GM23338 (cell line): ENCODE measurements at regions not wholly inside any gene's neighbourhood (a gene's known extent, or its start where the extent isn't known, plus 50 kb on each side); places are given as distances from the start of the nearest gene placed in this dataset.

ENCODE experiments used
- ATAC-seq: fragments of 200-7000 bp; cut with Tn5 transposase; 3 replicates; pipeline ENCODE4 v1.9.1; 2020
- DNase-seq: peaks from one replicate; pipeline ENCODE4 v3.0.0-alpha.2; 2015; ENCODE audit warnings: low spot score
- H2AFZ ChIP-seq: fragments of 200-600 bp; sonication (generic); 2 replicates; pipeline ENCODE4 v1.8.0; 2016; ENCODE audit warnings: antibody characterized with exemption, mild to moderate bottlenecking, moderate library complexity
- H3F3A ChIP-seq: fragments of 200-600 bp; sonication (generic); replicated peaks from 2 replicates; pipeline ENCODE4 v1.8.0; 2017; ENCODE audit warnings: antibody characterized with exemption, mixed run types, low read depth
- H3K27ac ChIP-seq: fragments of 200-600 bp; sonication (generic); 2 replicates; pipeline ENCODE4 v1.6.1; 2016; ENCODE audit warnings: low read depth
- H3K27me3 ChIP-seq: fragments of 200-600 bp; sonication (generic); 2 replicates; pipeline ENCODE4 v1.8.0; 2016; ENCODE audit warnings: mild to moderate bottlenecking, mixed run types, moderate library complexity; ENCODE audit not compliant: insufficient read depth
- H3K36me3 ChIP-seq: fragments of 200-600 bp; sonication (generic); 2 replicates; pipeline ENCODE4 v1.8.0; 2016; ENCODE audit warnings: mild to moderate bottlenecking; ENCODE audit not compliant: insufficient read depth
- H3K4me1 ChIP-seq: fragments of 200-600 bp; sonication (generic); 2 replicates; pipeline ENCODE4 v1.8.0; 2016; ENCODE audit warnings: mild to moderate bottlenecking, moderate library complexity; ENCODE audit not compliant: insufficient read depth
- H3K4me2 ChIP-seq: fragments of 200-600 bp; sonication (generic); 2 replicates; pipeline ENCODE4 v1.7.1; 2017; ENCODE audit warnings: mixed run types
- H3K4me3 ChIP-seq: fragments of 200-600 bp; sonication (generic); 2 replicates; pipeline ENCODE4 v1.6.1; 2016; ENCODE audit warnings: mixed run types
- H3K79me2 ChIP-seq: fragments of 200-600 bp; sonication (generic); replicated peaks from 2 replicates; pipeline ENCODE4 v1.8.0; 2017; ENCODE audit warnings: mild to moderate bottlenecking; ENCODE audit not compliant: insufficient read depth
- H3K9me2 ChIP-seq: fragments of 200-600 bp; sonication (generic); 2 replicates; pipeline ENCODE4 v1.8.0; 2017; ENCODE audit not compliant: insufficient read depth
- H4K20me1 ChIP-seq: fragments of 200-600 bp; sonication (generic); replicated peaks from 2 replicates; pipeline ENCODE4 v1.8.0; 2017; ENCODE audit warnings: mild to moderate bottlenecking; ENCODE audit not compliant: insufficient read depth
- H3K27ac Mint-ChIP-seq: 2 replicates; pipeline ENCODE4 v1.8.0; 2020; ENCODE audit warnings: inconsistent platforms, mild to moderate bottlenecking, moderate library complexity, mixed read lengths
- H3K27me3 Mint-ChIP-seq: 3 replicates; pipeline ENCODE4 v1.8.0; 2022; ENCODE audit warnings: low read depth, mild to moderate bottlenecking, moderate library complexity, mixed read lengths, inconsistent platforms; ENCODE audit not compliant: insufficient read depth, poor library complexity
- H3K36me3 Mint-ChIP-seq: 3 replicates; pipeline ENCODE4 v1.8.0; 2021; ENCODE audit warnings: low read depth, mild to moderate bottlenecking, inconsistent platforms, moderate library complexity, mixed read lengths
- H3K4me1 Mint-ChIP-seq: 3 replicates; pipeline ENCODE4 v1.8.0; 2020; ENCODE audit warnings: mild to moderate bottlenecking, inconsistent platforms, mixed read lengths
- H3K4me3 Mint-ChIP-seq: 3 replicates; pipeline ENCODE4 v1.8.0; 2021; ENCODE audit warnings: moderate library complexity, mild to moderate bottlenecking, inconsistent platforms, mixed read lengths
- H3K9me3 Mint-ChIP-seq: 3 replicates; pipeline ENCODE4 v1.8.0; 2020; ENCODE audit warnings: moderate library complexity, mild to moderate bottlenecking, inconsistent platforms, mixed read lengths
- JUNB ChIP-seq: IDR thresholded peaks from one replicate; pipeline ENCODE4 v1.6.1; 2016; ENCODE audit warnings: antibody characterized with exemption; ENCODE audit not compliant: unreplicated experiment
- POLR2AphosphoS5 ChIP-seq: IDR thresholded peaks from 2 replicates; pipeline ENCODE4 v1.6.1; 2016; ENCODE audit warnings: antibody characterized with exemption, low read depth
- ZNF114 ChIP-seq: fragments of 250-450 bp; sonication (Bioruptor Pico); IDR thresholded peaks from 2 replicates; pipeline ENCODE4 v1.5.0; 2020; ENCODE audit warnings: mild to moderate bottlenecking, moderate library complexity
- TF ChIP-seq, protein P1 (sequence below), 2 experiments: fragments of 200-600 bp in 1 of 2; sonication (generic) in 1 of 2; conservative IDR thresholded peaks; 2 replicates each; pipeline versions ENCODE4 v1.5.1 to v1.6.1; 2016 to 2017; ENCODE audit warnings: antibody characterized with exemption in 2 of 2, low read depth in 2 of 2, mild to moderate bottlenecking in 2 of 2, moderate library complexity in 1 of 2
- TF ChIP-seq, protein P2 (sequence below): fragments of 250-450 bp; sonication (Bioruptor Pico); IDR thresholded peaks from 2 replicates; pipeline ENCODE4 v1.5.0; 2020; ENCODE audit warnings: mild to moderate bottlenecking, moderate library complexity

DNA sequence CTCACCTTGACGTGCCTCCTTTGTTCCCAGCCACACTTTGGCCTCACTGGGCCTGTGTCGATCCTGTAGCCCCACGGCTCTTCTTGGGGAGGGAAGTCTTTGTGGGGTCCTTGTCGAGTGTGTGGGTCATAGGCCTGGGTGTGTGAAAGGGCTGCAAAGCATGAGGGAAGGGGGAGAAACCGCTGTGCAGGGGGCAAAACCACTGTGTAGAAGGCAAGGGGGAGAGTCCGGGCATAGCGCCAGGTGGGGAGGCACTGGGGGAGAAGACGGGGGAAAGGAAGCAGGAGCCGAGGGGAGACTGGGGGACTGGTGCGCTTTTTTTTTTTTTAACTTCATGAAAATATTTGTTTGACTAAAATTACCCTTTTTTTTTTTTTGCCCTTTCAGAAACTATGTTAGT lies 65.1 kb upstream of the RASD2 start:
- H4K20me1 ChIP-seq, result no peaks in the 10 kb centered on the region
- no peak overlapping the region for H3K27ac ChIP-seq
- Mint-ChIP-seq H3K4me3 (no peak overlapping the region), H3K9me3 (peaks cover 11% of the 10 kb centered on the region), H3K4me1 (peaks cover 10% of the 10 kb centered on the region; the same call in 2 of the 3 replicates), H3K27me3 (peaks cover 6% of the 10 kb centered on the region), H3K36me3 (peaks cover 15% of the 10 kb centered on the region), H3K27ac (no peak overlapping the region)
- no peaks in the 10 kb centered on the region for H3K9me2 ChIP-seq
- ATAC-seq (no peak), DNase-seq (no peak)
- H3K36me3 ChIP-seq, result 0 out of 2 replicates have a peak, but pooled peaks cover 3% of the 10 kb centered on the region
- H3K27me3 ChIP-seq, result no peaks in the 10 kb centered on the region
- no peak overlapping the region for H2AFZ ChIP-seq
- H3F3A ChIP-seq, result 0 out of 2 replicates have a peak, but pooled peaks cover 2% of the 10 kb centered on the region
- H3K79me2 ChIP-seq, result no peaks in the 10 kb centered on the region
- no peak overlapping the region for H3K4me3 ChIP-seq
- H3K4me1 ChIP-seq, result no peaks in the 10 kb centered on the region; the same call in 1 of the 2 replicates
- H3K4me2 ChIP-seq, result no peak overlapping the region
- TF ChIP-seq POLR2AphosphoS5 (no peak), ZNF114 (CRISPR knock-in tag) (no peak), JUNB (no peak)
- TF ChIP-seq, protein P1, sequence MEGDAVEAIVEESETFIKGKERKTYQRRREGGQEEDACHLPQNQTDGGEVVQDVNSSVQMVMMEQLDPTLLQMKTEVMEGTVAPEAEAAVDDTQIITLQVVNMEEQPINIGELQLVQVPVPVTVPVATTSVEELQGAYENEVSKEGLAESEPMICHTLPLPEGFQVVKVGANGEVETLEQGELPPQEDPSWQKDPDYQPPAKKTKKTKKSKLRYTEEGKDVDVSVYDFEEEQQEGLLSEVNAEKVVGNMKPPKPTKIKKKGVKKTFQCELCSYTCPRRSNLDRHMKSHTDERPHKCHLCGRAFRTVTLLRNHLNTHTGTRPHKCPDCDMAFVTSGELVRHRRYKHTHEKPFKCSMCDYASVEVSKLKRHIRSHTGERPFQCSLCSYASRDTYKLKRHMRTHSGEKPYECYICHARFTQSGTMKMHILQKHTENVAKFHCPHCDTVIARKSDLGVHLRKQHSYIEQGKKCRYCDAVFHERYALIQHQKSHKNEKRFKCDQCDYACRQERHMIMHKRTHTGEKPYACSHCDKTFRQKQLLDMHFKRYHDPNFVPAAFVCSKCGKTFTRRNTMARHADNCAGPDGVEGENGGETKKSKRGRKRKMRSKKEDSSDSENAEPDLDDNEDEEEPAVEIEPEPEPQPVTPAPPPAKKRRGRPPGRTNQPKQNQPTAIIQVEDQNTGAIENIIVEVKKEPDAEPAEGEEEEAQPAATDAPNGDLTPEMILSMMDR (conservative IDR thresholded peaks at IDR 0.05; ENCODE audit: low read depth in 2 of 2), result no peak
- TF ChIP-seq, protein P2, sequence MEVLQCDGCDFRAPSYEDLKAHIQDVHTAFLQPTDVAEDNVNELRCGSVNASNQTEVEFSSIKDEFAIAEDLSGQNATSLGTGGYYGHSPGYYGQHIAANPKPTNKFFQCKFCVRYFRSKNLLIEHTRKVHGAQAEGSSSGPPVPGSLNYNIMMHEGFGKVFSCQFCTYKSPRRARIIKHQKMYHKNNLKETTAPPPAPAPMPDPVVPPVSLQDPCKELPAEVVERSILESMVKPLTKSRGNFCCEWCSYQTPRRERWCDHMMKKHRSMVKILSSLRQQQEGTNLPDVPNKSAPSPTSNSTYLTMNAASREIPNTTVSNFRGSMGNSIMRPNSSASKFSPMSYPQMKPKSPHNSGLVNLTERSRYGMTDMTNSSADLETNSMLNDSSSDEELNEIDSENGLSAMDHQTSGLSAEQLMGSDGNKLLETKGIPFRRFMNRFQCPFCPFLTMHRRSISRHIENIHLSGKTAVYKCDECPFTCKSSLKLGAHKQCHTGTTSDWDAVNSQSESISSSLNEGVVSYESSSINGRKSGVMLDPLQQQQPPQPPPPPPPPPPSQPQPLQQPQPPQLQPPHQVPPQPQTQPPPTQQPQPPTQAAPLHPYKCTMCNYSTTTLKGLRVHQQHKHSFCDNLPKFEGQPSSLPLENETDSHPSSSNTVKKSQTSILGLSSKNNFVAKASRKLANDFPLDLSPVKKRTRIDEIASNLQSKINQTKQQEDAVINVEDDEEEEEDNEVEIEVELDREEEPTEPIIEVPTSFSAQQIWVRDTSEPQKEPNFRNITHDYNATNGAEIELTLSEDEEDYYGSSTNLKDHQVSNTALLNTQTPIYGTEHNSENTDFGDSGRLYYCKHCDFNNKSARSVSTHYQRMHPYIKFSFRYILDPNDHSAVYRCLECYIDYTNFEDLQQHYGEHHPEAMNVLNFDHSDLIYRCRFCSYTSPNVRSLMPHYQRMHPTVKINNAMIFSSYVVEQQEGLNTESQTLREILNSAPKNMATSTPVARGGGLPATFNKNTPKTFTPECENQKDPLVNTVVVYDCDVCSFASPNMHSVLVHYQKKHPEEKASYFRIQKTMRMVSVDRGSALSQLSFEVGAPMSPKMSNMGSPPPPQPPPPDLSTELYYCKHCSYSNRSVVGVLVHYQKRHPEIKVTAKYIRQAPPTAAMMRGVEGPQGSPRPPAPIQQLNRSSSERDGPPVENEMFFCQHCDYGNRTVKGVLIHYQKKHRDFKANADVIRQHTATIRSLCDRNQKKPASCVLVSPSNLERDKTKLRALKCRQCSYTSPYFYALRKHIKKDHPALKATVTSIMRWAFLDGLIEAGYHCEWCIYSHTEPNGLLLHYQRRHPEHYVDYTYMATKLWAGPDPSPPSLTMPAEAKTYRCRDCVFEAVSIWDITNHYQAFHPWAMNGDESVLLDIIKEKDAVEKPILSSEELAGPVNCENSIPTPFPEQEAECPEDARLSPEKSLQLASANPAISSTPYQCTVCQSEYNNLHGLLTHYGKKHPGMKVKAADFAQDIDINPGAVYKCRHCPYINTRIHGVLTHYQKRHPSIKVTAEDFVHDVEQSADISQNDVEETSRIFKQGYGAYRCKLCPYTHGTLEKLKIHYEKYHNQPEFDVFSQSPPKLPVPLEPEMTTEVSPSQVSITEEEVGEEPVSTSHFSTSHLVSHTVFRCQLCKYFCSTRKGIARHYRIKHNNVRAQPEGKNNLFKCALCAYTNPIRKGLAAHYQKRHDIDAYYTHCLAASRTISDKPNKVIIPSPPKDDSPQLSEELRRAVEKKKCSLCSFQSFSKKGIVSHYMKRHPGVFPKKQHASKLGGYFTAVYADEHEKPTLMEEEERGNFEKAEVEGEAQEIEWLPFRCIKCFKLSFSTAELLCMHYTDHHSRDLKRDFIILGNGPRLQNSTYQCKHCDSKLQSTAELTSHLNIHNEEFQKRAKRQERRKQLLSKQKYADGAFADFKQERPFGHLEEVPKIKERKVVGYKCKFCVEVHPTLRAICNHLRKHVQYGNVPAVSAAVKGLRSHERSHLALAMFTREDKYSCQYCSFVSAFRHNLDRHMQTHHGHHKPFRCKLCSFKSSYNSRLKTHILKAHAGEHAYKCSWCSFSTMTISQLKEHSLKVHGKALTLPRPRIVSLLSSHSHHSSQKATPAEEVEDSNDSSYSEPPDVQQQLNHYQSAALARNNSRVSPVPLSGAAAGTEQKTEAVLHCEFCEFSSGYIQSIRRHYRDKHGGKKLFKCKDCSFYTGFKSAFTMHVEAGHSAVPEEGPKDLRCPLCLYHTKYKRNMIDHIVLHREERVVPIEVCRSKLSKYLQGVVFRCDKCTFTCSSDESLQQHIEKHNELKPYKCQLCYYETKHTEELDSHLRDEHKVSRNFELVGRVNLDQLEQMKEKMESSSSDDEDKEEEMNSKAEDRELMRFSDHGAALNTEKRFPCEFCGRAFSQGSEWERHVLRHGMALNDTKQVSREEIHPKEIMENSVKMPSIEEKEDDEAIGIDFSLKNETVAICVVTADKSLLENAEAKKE (CRISPR knock-in tag), result no peak
